K562 (cell line): ENCODE measurements at regions not wholly inside any gene's neighbourhood (a gene's known extent, or its start where the extent isn't known, plus 50 kb on each side); places are given as distances from the start of the nearest gene placed in this dataset.

ENCODE experiments used
- ATAC-seq: fragments of 200-7000 bp; cut with Tn5 transposase; 3 replicates; pipeline ENCODE4 v1.9.1; 2020; ENCODE audit warnings: moderate library complexity
- BruUV-seq: library from RNA; stranded (reverse); fragments of 400-500 nt; replicated peaks from 2 replicates; lab custom pipeline; 2021; lab: Mats Ljungman, UMichigan
- CTCF ChIA-PET: fragments of 300-600 bp; formaldehyde crosslinking; extraction: SDS; loops from one replicate; lab custom pipeline; 2021; ENCODE audit warnings: low intra/inter-chr PET ratio; lab: Yijun Ruan, JAX
- POLR2A ChIA-PET: fragments of 300-600, 350-650 bp; sonication (Branson Sonifier 250); formaldehyde crosslinking; extraction: SDS; loops from one replicate; lab custom pipeline; 2021; ENCODE audit warnings: antibody characterized with exemption, inconsistent platforms; lab: Yijun Ruan, JAX
- DNase-seq, 4 experiments: peaks; one replicate each; pipeline versions ENCODE4 v3.0.0 to v3.0.0-alpha.2; 2011 to 2018; ENCODE audit warnings: low spot score in 3 of 4, mixed read lengths in 3 of 4; ENCODE audit errors: extremely low read depth in 1 of 4
- FAIRE-seq: peaks from 2 replicates; lab custom pipeline; 2011; peaks lifted over from hg19 to GRCh38; lab: Jason Lieb, UNC
- H2AFZ ChIP-seq: 2 replicates; pipeline ENCODE4 v1.6.0; 2011; ENCODE audit warnings: low read depth, low read length, control low read depth, inconsistent platforms
- H3K27ac ChIP-seq: fragments of 200-600 bp; 3 replicates; pipeline ENCODE4 v1.8.0; 2011; ENCODE audit warnings: low read depth, mild to moderate bottlenecking, control low read depth, inconsistent platforms, low read length, moderate library complexity, mixed read lengths; ENCODE audit errors: extremely low read depth
- H3K27me3 ChIP-seq, 2 experiments: fragments of 300-600 bp in 1 of 2; 2 replicates in 1 of 2; 3 replicates in 1 of 2; pipeline versions ENCODE4 v1.6.0 to v1.8.0; 2011; ENCODE audit warnings: inconsistent platforms in 2 of 2, low read length in 2 of 2, mild to moderate bottlenecking in 1 of 2, mixed read lengths in 1 of 2, moderate library complexity in 1 of 2; ENCODE audit not compliant: control insufficient read depth in 2 of 2, insufficient read depth in 2 of 2
- H3K36me3 ChIP-seq: fragments of 300-600 bp; 3 replicates; pipeline ENCODE4 v1.8.0; 2011; ENCODE audit warnings: mild to moderate bottlenecking, low read length, inconsistent platforms; ENCODE audit not compliant: control insufficient read depth, insufficient read depth
- H3K4me1 ChIP-seq, 2 experiments: fragments of 200-600 bp in 1 of 2; replicated peaks in 1 of 2; 2 replicates in 1 of 2; 3 replicates in 1 of 2; pipeline versions ENCODE4 v1.5.1 to v1.8.0; 2011; ENCODE audit warnings: inconsistent platforms in 2 of 2, low read length in 2 of 2, mild to moderate bottlenecking in 1 of 2, mixed read lengths in 1 of 2, moderate library complexity in 1 of 2; ENCODE audit not compliant: control insufficient read depth in 2 of 2, insufficient read depth in 2 of 2
- H3K4me2 ChIP-seq: 2 replicates; pipeline ENCODE4 v1.6.1; 2011; ENCODE audit warnings: low read length, control low read depth, inconsistent platforms, mixed read lengths; ENCODE audit not compliant: insufficient read depth
- H3K4me3 ChIP-seq: fragments of 200-600 bp; sonication (generic), shearing (Covaris generic); 2 replicates; pipeline ENCODE4 v1.5.1; 2016; ENCODE audit warnings: control low read depth, inconsistent platforms
- H3K79me2 ChIP-seq: fragments of 200-600 bp; 3 replicates; pipeline ENCODE4 v1.8.0; 2011; ENCODE audit warnings: low read length, inconsistent platforms; ENCODE audit not compliant: control insufficient read depth, insufficient read depth
- H3K9ac ChIP-seq, 2 experiments: 2 replicates each; pipeline versions ENCODE4 v1.6.0 to v1.6.1; 2011; ENCODE audit warnings: low read depth in 2 of 2, low read length in 2 of 2, control low read depth in 1 of 2, inconsistent platforms in 1 of 2, mild to moderate bottlenecking in 1 of 2, mixed read lengths in 1 of 2; ENCODE audit not compliant: insufficient read depth in 1 of 2
- H3K9me1 ChIP-seq: one replicate; pipeline ENCODE4 v1.6.0; 2011; ENCODE audit warnings: inconsistent platforms, mild to moderate bottlenecking, low read length, moderate library complexity; ENCODE audit not compliant: control insufficient read depth, insufficient read depth
- H3K9me3 ChIP-seq: replicated peaks from 2 replicates; pipeline ENCODE4 v1.5.1; 2011; ENCODE audit warnings: low read depth, low read length, inconsistent platforms; ENCODE audit not compliant: control insufficient read depth, insufficient read depth
- H4K20me1 ChIP-seq: replicated peaks from 2 replicates; pipeline ENCODE4 v1.6.1; 2011; ENCODE audit warnings: low read length, inconsistent platforms, mixed read lengths; ENCODE audit not compliant: control insufficient read depth, insufficient read depth
- CEBPZ ChIP-seq: fragments of 150-350 bp; IDR thresholded peaks from 2 replicates; pipeline ENCODE4 v1.6.1; 2014; ENCODE audit warnings: low read depth, mild to moderate bottlenecking, low read length, borderline replicate concordance
- ELF2 ChIP-seq: fragments of 250-450 bp; sonication (Bioruptor Pico); IDR thresholded peaks from 2 replicates; pipeline ENCODE4 v1.5.0; 2021; ENCODE audit warnings: mild to moderate bottlenecking
- ESRRB ChIP-seq: fragments of 250-450 bp; sonication (Bioruptor Pico); IDR thresholded peaks from 2 replicates; pipeline ENCODE4 v1.5.0; 2020; ENCODE audit warnings: mild to moderate bottlenecking, moderate library complexity, borderline replicate concordance
- MLLT1 ChIP-seq, 2 experiments: fragments of 450-650 bp; IDR thresholded peaks; 2 replicates each; pipeline ENCODE4 v1.6.1; 2016
- PCBP2 ChIP-seq: fragments of 200-400 bp; formaldehyde crosslinking; IDR thresholded peaks from 2 replicates; pipeline ENCODE4 v1.6.1; 2018; ENCODE audit warnings: low read length, low read depth, mild to moderate bottlenecking, moderate library complexity; ENCODE audit not compliant: poor library complexity, severe bottlenecking
- RBM34 ChIP-seq: fragments of 200-400 bp; formaldehyde crosslinking; IDR thresholded peaks from 2 replicates; pipeline ENCODE4 v1.6.1; 2018; ENCODE audit warnings: low read length, borderline replicate concordance; ENCODE audit not compliant: insufficient read depth
- RFX5 ChIP-seq: IDR thresholded peaks from 2 replicates; pipeline ENCODE4 v1.6.1; 2011; ENCODE audit warnings: low read depth, mild to moderate bottlenecking, improper control_type of control experiment, low read length
- THRB ChIP-seq: fragments of 450-650 bp; formaldehyde crosslinking; conservative IDR thresholded peaks from 2 replicates; pipeline ENCODE4 v1.4.0; 2022; ENCODE audit warnings: mild to moderate bottlenecking, missing genetic modification characterization
- U2AF2 ChIP-seq: fragments of 200-400 bp; formaldehyde crosslinking; optimal IDR thresholded peaks from 2 replicates; pipeline ENCODE3; 2017; ENCODE audit warnings: low read depth, mild to moderate bottlenecking, low read length
- ZFP1 ChIP-seq: fragments of 450-650 bp; formaldehyde crosslinking; IDR thresholded peaks from 2 replicates; pipeline ENCODE4 v1.4.0; 2020; ENCODE audit warnings: mild to moderate bottlenecking, mixed read lengths
- WGBS: fragments of 100-300 bp; shearing (Covaris generic); methylation state at CpG from one replicate; pipeline ENCODE4 v1.1.6; 2016; ENCODE audit warnings: low coverage, mixed read lengths; ENCODE audit not compliant: insufficient coverage; ENCODE audit errors: missing lambda C conversion rate; 5-methylcytosine and 5-hydroxymethylcytosine counted together
- in situ Hi-C: fragments of 300-500 bp; cut with MboI; formaldehyde crosslinking; loops from 4 replicates; pipeline ENCODE4 v1.15.0; 2018; ENCODE audit warnings: inconsistent platforms, mixed read lengths
- intact Hi-C: fragments of 100-400 bp; cut with micrococcal nuclease; formaldehyde crosslinking; loops from 2 replicates; pipeline ENCODE4 v1.14.2; 2022

GRCh38 chr4:63619771-63620170 lies 789.5 kb downstream of the TECRL start:
- CTCF ChIA-PET: no interaction called here
- 0% methylated on average over 1 of the region's 1 CpG for WGBS
- Histone ChIP-seq H3K4me2 (no peak overlapping the region), H3K4me1 (no peaks in the 10 kb centered on the region), H3K79me2 (no peaks in the 10 kb centered on the region), H4K20me1 (no peaks in the 10 kb centered on the region), H3K27me3 (no peaks in the 10 kb centered on the region), H3K27ac (no peak overlapping the region), H2AFZ (no peak overlapping the region), H3K9me3 (0 out of 2 replicates have a peak, but pooled peaks cover 2% of the 10 kb centered on the region), H3K4me3 (no peak overlapping the region), H3K9me1 (no peaks in the 10 kb centered on the region), H3K36me3 (no peaks in the 10 kb centered on the region), H3K9ac (no peak overlapping the region)
- BruUV-seq: no TSS peak
- TF ChIP-seq RBM34 (no peak), RFX5 (no peak), CEBPZ (no peak), ELF2 (no peak), U2AF2 (no peak), ESRRB (no peak), MLLT1 (IDR thresholded peaks at IDR 0.05) (no peak), PCBP2 (no peak), THRB (CRISPR knock-in tag) (no peak), ZFP1 (CRISPR knock-in tag) (no peak)
- ATAC-seq: no peak
- no peak for DNase-seq
- POLR2A ChIA-PET: no interaction called here
- intact Hi-C loops (loop anchor here (1.0 kb wide), 1 partner anchor 13 kb away; no protein-coding TSS in a partner anchor), in situ Hi-C loops (no loop called here)
- FAIRE-seq: no peak
